Stomach (tissue), 8 donors: ENCODE measurements at regions not wholly inside any gene's neighbourhood (a gene's known extent, or its start where the extent isn't known, plus 50 kb on each side); places are given as distances from the start of the nearest gene placed in this dataset.

ENCODE experiments used
- DNase-seq, 2 donors: peaks; one replicate each; pipeline versions ENCODE4 v3.0.0 to v3.0.0-alpha.2; 2013 to 2019
- H3K27ac ChIP-seq, 5 donors: fragments of 200-600 bp in 4 of 5; sonication (generic) in 4 of 5; one replicate each; pipeline ENCODE4 v1.5.1; 2013 to 2019; ENCODE audit warnings: mild to moderate bottlenecking in 1 of 5, moderate library complexity in 1 of 5
- H3K27me3 ChIP-seq, 3 donors: fragments of 200-600 bp; sonication (generic); one replicate each; pipeline ENCODE4 v1.5.1; 2017 to 2019; ENCODE audit warnings: mixed run types in 1 of 3
- H3K36me3 ChIP-seq, 4 donors: fragments of 200-600 bp; sonication (generic); 1 replicate in 3 of 4; 2 replicates in 1 of 4; pipeline ENCODE4 v1.5.1; 2016 to 2019
- H3K4me1 ChIP-seq, 4 donors: fragments of 200-600 bp; sonication (generic); one replicate each; pipeline ENCODE4 v1.5.1; 2016 to 2019
- H3K4me3 ChIP-seq, 4 donors: fragments of 200-600 bp; sonication (generic) in 3 of 4; one replicate each; pipeline ENCODE4 v1.5.1; 2016 to 2019; ENCODE audit warnings: mild to moderate bottlenecking in 1 of 4
- H3K9me3 ChIP-seq, 4 donors: fragments of 200-600 bp; sonication (generic); one replicate each; pipeline ENCODE4 v1.5.1; 2016 to 2019
- CTCF ChIP-seq, 7 experiments: fragments of 450-650 bp in 4 of 7; fragments of 200-600 bp in 3 of 7; sonication (generic) in 3 of 7; IDR thresholded peaks; one replicate each; pipeline ENCODE4 v1.5.1; 2016 to 2019; ENCODE audit warnings: antibody characterized with exemption in 7 of 7, control low read depth in 2 of 7, mild to moderate bottlenecking in 1 of 7
- EP300 ChIP-seq: sonication (generic); formaldehyde crosslinking; IDR thresholded peaks from one replicate; pipeline ENCODE4 v1.6.1; 2017; ENCODE audit warnings: antibody characterized with exemption
- POLR2A ChIP-seq, 4 donors: fragments of 450-650 bp; IDR thresholded peaks; one replicate each; pipeline ENCODE4 v1.6.1; 2016; ENCODE audit warnings: antibody characterized with exemption in 4 of 4, control low read depth in 2 of 4, mild to moderate bottlenecking in 1 of 4, moderate library complexity in 1 of 4
- POLR2AphosphoS5 ChIP-seq, 3 donors: sonication (generic); formaldehyde crosslinking; IDR thresholded peaks; one replicate each; pipeline ENCODE4 v1.6.1; 2016; ENCODE audit warnings: antibody characterized with exemption in 3 of 3
- WGBS, 5 donors: extraction: QIAGEN DNeasy Blood & Tissue Kit in 3 of 5; methylation state at CpG; one replicate each; pipeline versions ENCODE4 v1.1.5 to v1.1.7; 2013 to 2018; 5-methylcytosine and 5-hydroxymethylcytosine counted together
- intact Hi-C: fragments of 100-400 bp; cut with DNase I; formaldehyde crosslinking; loops from one replicate; pipeline ENCODE4 v1.15.1; 2023; ENCODE audit warnings: low total_unique reads
- donor health status: healthy with polysubstance abuse.
- donor health status: Bipolar disorder and iron deficiency.
- donor health status: healthy.

GRCh38 chr2:18154812-18155211 is 276.3 kb downstream of the KCNS3 start:
- Histone ChIP-seq H3K36me3 (no peaks in the 10 kb centered on the region), H3K4me3 (no peak overlapping the region), H3K27me3 (no peaks in the 10 kb centered on the region), H3K4me1 (peaks cover 0 to under 1% (median 0%) of the 10 kb centered on the region in 4 donors), H3K27ac (no peak overlapping the region), H3K9me3 (no peaks in the 10 kb centered on the region)
- intact Hi-C loops = loop anchor here (10.0 kb wide), 1 partner anchor 300 kb away; no protein-coding TSS in a partner anchor
- TF ChIP-seq POLR2A (IDR thresholded peaks at IDR 0.05) (no peak), EP300 (no peak), CTCF (IDR thresholded peaks at IDR 0.05) (no peak), POLR2AphosphoS5 (IDR thresholded peaks at IDR 0.05) (no peak)
- DNase-seq = no peak

GRCh38 chr2:18154259-18154658 is 275.8 kb downstream of the KCNS3 start:
- no peak overlapping the region for H3K4me3 ChIP-seq
- intact Hi-C loops = loop anchor here (10.0 kb wide), 1 partner anchor 299 kb away; no protein-coding TSS in a partner anchor

GRCh38 chr2:18153741-18154140 is 275.3 kb downstream of the KCNS3 start:
- WGBS, 5 donors = 71 to 100% (median 81%) methylated on average over 1 of the region's 1 CpG
- no peak for DNase-seq
- Histone ChIP-seq H3K27me3 (no peaks in the 10 kb centered on the region), H3K9me3 (no peaks in the 10 kb centered on the region), H3K4me1 (no peaks in the 10 kb centered on the region), H3K36me3 (no peaks in the 10 kb centered on the region), H3K4me3 (no peak overlapping the region), H3K27ac (no peak overlapping the region)
- intact Hi-C loops = loop anchor here (10.0 kb wide), 1 partner anchor 299 kb away; no protein-coding TSS in a partner anchor
- TF ChIP-seq POLR2AphosphoS5 (IDR thresholded peaks at IDR 0.05) = no peak
- no peak for TF ChIP-seq POLR2A (IDR thresholded peaks at IDR 0.05)
- TF ChIP-seq CTCF (IDR thresholded peaks at IDR 0.05) = no peak
- TF ChIP-seq EP300 = no peak

More at GRCh38 chr2:18154259-18154658, 275.8 kb downstream of the KCNS3 start:
- DNase-seq = no peak
- no peaks in the 10 kb centered on the region for H3K27me3 ChIP-seq
- 84 to 92% (median 86%) methylated on average over 3 of the region's 3 CpGs for WGBS, 5 donors
- H3K36me3 ChIP-seq = no peaks in the 10 kb centered on the region
- H3K9me3 ChIP-seq = no peaks in the 10 kb centered on the region
- no peak for TF ChIP-seq POLR2A (IDR thresholded peaks at IDR 0.05)
- TF ChIP-seq POLR2AphosphoS5 (IDR thresholded peaks at IDR 0.05) = no peak
- TF ChIP-seq EP300 = no peak
- no peak for TF ChIP-seq CTCF (IDR thresholded peaks at IDR 0.05)
- no peaks in the 10 kb centered on the region for H3K4me1 ChIP-seq
- H3K27ac ChIP-seq = no peak overlapping the region

- no peak overlapping the region for H3K27ac ChIP-seq
- H3K9me3 ChIP-seq = no peaks in the 10 kb centered on the region
- no peak overlapping the region for H3K4me3 ChIP-seq
- no peak for DNase-seq
- intact Hi-C loops = loop anchor here (10.0 kb wide), 1 partner anchor 296 kb away; no protein-coding TSS in a partner anchor
- WGBS, 5 donors = 54 to 76% (median 70%) methylated on average over 4 of the region's 4 CpGs
- H3K27me3 ChIP-seq = no peaks in the 10 kb centered on the region
- H3K36me3 ChIP-seq = no peaks in the 10 kb centered on the region
- H3K4me1 ChIP-seq = no peaks in the 10 kb centered on the region
- TF ChIP-seq CTCF (IDR thresholded peaks at IDR 0.05) = no peak
- TF ChIP-seq POLR2AphosphoS5 (IDR thresholded peaks at IDR 0.05) = no peak
- no peak for TF ChIP-seq POLR2A (IDR thresholded peaks at IDR 0.05)
- TF ChIP-seq EP300 = no peak
These were observed 272.8 kb downstream of the KCNS3 start for GRCh38 chr2:18151237-18151636.
